GM18499 (cell line): ENCODE measurements at regions not wholly inside any gene's neighbourhood (a gene's known extent, or its start where the extent isn't known, plus 50 kb on each side); places are given as distances from the start of the nearest gene placed in this dataset.

Experiments
- ATAC-seq: cut with Tn5 transposase; IDR thresholded peaks from one replicate; pipeline ENCODE4 v1.9.1; 2021; ENCODE audit warnings: moderate number of reproducible peaks; ENCODE audit not compliant: insufficient read depth, unreplicated experiment

DNA sequence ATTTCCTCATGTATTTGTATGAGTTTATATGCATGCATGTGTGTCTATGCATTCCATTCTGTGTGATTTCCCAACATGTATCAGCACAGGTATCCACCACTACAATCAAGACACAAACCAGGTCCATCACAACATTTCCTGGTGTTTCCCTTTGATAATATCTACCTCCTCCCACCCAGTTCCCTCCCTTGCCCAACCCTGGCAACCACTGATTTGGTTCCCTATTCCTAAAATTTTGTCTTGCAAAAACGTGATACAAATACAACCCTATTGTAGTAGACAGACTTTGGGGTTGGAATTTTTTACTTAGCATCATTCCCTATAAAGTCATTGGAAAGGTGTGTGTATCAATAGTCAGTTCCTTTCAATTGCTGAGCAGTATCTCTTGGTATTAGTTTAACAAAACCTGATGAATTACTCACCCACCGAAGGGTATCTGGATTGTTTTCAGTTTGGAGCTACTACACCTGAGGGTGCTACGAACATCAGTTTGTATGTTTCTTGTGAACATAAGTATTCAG is 51.8 kb upstream of the IGLL5 start:
- ATAC-seq = no peak

GRCh38 chr22:22836635-22837034 is 51.0 kb upstream of the IGLL5 start:
- no peak for ATAC-seq
